ENCODE measurements at regions not wholly inside any gene's neighbourhood (a gene's known extent, or its start where the extent isn't known, plus 50 kb on each side); places are given as distances from the start of the nearest gene placed in this dataset.

DNA sequence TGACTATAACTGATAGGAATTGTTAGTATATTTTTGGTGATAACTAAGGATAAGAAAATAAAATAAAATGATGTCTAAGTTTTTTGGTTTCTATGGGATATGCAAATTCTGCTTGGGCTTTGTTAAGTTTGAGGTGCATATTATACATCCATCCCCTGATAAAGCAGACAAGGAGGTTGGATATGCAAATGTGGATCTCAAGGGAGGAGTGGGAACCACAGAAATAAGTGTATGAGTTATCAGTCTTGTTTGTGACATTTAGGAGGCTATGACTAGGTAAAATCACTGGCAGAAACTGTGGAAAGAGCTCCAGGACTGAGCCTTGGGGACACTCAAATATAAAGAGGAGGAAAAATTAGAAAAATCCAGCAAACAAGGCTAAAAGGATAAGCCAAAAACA, 719.4 kb downstream of the RERGL start:
- Mint-ChIP-seq H3K36me3 (ENCODE audit: low read depth) (peaks cover 6% of the 10 kb centered on the region), H3K4me3 (no peak overlapping the region), H3K9me3 (no peaks in the 10 kb centered on the region), H3K4me1 (peaks cover 30% of the 10 kb centered on the region), H3K27ac (peak overlapping the region; percentile 17), H3K27me3 (ENCODE audit: insufficient read depth) (no peaks in the 10 kb centered on the region)
- H3K4me3 ChIP-seq (ENCODE audit: low read length): no peak overlapping the region
- H3K4me1 ChIP-seq (ENCODE audit: control insufficient read depth, insufficient read depth, low read length): no peaks in the 10 kb centered on the region
- no peak overlapping the region for H3K9ac ChIP-seq (ENCODE audit: extremely low read depth, low read length, poor library complexity, severe bottlenecking)
- no peak for DNase-seq
- no peaks in the 10 kb centered on the region for H3K36me3 ChIP-seq (ENCODE audit: control insufficient read depth, insufficient read depth, low read length)
- no peaks in the 10 kb centered on the region for H3K9me3 ChIP-seq (ENCODE audit: control insufficient read depth, low read length)
- H3K27me3 ChIP-seq (ENCODE audit: control insufficient read depth, insufficient read depth, low read length, poor library complexity, severe bottlenecking): no peaks in the 10 kb centered on the region
- TF ChIP-seq, protein P1, sequence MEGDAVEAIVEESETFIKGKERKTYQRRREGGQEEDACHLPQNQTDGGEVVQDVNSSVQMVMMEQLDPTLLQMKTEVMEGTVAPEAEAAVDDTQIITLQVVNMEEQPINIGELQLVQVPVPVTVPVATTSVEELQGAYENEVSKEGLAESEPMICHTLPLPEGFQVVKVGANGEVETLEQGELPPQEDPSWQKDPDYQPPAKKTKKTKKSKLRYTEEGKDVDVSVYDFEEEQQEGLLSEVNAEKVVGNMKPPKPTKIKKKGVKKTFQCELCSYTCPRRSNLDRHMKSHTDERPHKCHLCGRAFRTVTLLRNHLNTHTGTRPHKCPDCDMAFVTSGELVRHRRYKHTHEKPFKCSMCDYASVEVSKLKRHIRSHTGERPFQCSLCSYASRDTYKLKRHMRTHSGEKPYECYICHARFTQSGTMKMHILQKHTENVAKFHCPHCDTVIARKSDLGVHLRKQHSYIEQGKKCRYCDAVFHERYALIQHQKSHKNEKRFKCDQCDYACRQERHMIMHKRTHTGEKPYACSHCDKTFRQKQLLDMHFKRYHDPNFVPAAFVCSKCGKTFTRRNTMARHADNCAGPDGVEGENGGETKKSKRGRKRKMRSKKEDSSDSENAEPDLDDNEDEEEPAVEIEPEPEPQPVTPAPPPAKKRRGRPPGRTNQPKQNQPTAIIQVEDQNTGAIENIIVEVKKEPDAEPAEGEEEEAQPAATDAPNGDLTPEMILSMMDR (conservative IDR thresholded peaks at IDR 0.05): no peak
- H3K27ac ChIP-seq (ENCODE audit: low read depth, low read length): no peak overlapping the region

DNA sequence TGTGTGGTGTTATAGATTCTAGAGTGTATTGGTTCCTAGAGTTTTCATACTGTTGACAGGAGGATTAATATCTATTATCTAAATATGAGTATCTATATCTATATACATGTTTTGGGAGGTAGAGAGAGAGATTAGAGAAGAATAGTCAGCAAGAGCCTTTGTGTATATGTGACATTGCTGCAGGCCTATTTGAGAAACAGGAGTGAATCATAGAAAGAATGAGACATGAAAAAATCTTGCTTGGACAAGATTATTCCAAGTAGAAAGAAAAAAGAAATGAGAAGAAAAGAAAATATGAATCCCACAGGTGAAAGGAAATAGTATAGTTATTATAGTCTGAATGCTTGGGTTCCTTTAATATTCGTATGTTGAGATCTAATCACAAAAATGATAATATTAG, 720.4 kb downstream of the RERGL start:
- Histone ChIP-seq H3K9ac (ENCODE audit: extremely low read depth, low read length, poor library complexity, severe bottlenecking) (no peak overlapping the region), H3K9me3 (ENCODE audit: control insufficient read depth, low read length) (no peaks in the 10 kb centered on the region), H3K4me1 (ENCODE audit: control insufficient read depth, insufficient read depth, low read length) (no peaks in the 10 kb centered on the region), H3K27me3 (ENCODE audit: control insufficient read depth, insufficient read depth, low read length, poor library complexity, severe bottlenecking) (no peaks in the 10 kb centered on the region), H3K27ac (ENCODE audit: low read depth, low read length) (no peak overlapping the region), H3K4me3 (ENCODE audit: low read length) (no peak overlapping the region), H3K36me3 (ENCODE audit: control insufficient read depth, insufficient read depth, low read length) (no peaks in the 10 kb centered on the region)
- H3K36me3 Mint-ChIP-seq (ENCODE audit: low read depth): peaks cover 6% of the 10 kb centered on the region
- H3K27ac Mint-ChIP-seq: no peak overlapping the region
- 82 to 88% methylated on average over 1 of the region's 1 CpG for WGBS, 2 experiments (ENCODE audit: insufficient coverage in 1 of 2, insufficient read length in 1 of 2)
- peaks cover 35% of the 10 kb centered on the region for H3K4me1 Mint-ChIP-seq
- no peaks in the 10 kb centered on the region for H3K9me3 Mint-ChIP-seq
- TF ChIP-seq, protein P1 (conservative IDR thresholded peaks at IDR 0.05): no peak
- no peak overlapping the region for H3K4me3 Mint-ChIP-seq
- no peak for DNase-seq
- no peaks in the 10 kb centered on the region for H3K27me3 Mint-ChIP-seq (ENCODE audit: insufficient read depth)

DNA sequence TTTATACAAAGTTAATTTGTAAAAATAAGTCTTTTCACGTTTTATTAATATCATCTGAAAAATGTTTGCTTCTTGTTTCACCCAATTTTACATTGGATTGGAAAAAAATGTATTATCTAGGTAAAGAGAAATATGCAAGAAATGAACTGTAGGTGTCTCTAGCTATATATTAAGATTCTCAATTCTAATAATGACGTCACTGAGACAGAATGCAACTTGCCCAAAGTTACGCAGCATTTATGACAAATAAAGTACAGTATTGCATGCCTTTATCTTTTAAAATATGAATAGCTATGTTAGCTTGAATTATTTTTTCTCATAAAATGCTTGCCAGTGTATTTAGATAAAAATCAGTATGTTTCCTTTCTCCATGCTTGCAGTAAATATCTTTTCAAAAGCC, 728.8 kb downstream of the RERGL start:
- Histone ChIP-seq H3K4me1 (ENCODE audit: control insufficient read depth, insufficient read depth, low read length) (peaks cover 2% of the 10 kb centered on the region), H3K27ac (ENCODE audit: low read depth, low read length) (no peak overlapping the region), H3K9me3 (ENCODE audit: control insufficient read depth, low read length) (no peaks in the 10 kb centered on the region), H3K36me3 (ENCODE audit: control insufficient read depth, insufficient read depth, low read length) (no peaks in the 10 kb centered on the region), H3K27me3 (ENCODE audit: control insufficient read depth, insufficient read depth, low read length, poor library complexity, severe bottlenecking) (no peaks in the 10 kb centered on the region), H3K4me3 (ENCODE audit: low read length) (no peak overlapping the region), H3K9ac (ENCODE audit: extremely low read depth, low read length, poor library complexity, severe bottlenecking) (no peak overlapping the region)
- Mint-ChIP-seq H3K27ac (no peak overlapping the region), H3K27me3 (ENCODE audit: insufficient read depth) (no peaks in the 10 kb centered on the region), H3K4me1 (peaks cover 62% of the 10 kb centered on the region), H3K36me3 (ENCODE audit: low read depth) (peaks cover 3% of the 10 kb centered on the region), H3K4me3 (no peak overlapping the region), H3K9me3 (no peaks in the 10 kb centered on the region)
- no peak for DNase-seq
- TF ChIP-seq, protein P1 (conservative IDR thresholded peaks at IDR 0.05): no peak
- 86% methylated on average over 3 of the region's 3 CpGs; no CpG with 5 or more reads in 1 of the 2 experiments for WGBS, 2 experiments (ENCODE audit: insufficient coverage in 1 of 2, insufficient read length in 1 of 2)

All from endodermal cell (in vitro differentiated cells).